H1 (cell line): ENCODE measurements at regions not wholly inside any gene's neighbourhood (a gene's known extent, or its start where the extent isn't known, plus 50 kb on each side); places are given as distances from the start of the nearest gene placed in this dataset.

ENCODE experiments used
- GABPA ChIP-seq: IDR thresholded peaks from 2 replicates; pipeline ENCODE4 v1.6.1; 2011; ENCODE audit warnings: mild to moderate bottlenecking, low read length, moderate library complexity, borderline replicate concordance; ENCODE audit not compliant: insufficient read depth
- SIN3A ChIP-seq, 2 experiments: IDR thresholded peaks in 1 of 2; conservative IDR thresholded peaks in 1 of 2; 2 replicates each; pipeline ENCODE4 v1.6.1; 2011 to 2012; ENCODE audit warnings: low read length in 2 of 2, improper control_type of control experiment in 1 of 2, low read depth in 1 of 2, mild to moderate bottlenecking in 1 of 2

DNA sequence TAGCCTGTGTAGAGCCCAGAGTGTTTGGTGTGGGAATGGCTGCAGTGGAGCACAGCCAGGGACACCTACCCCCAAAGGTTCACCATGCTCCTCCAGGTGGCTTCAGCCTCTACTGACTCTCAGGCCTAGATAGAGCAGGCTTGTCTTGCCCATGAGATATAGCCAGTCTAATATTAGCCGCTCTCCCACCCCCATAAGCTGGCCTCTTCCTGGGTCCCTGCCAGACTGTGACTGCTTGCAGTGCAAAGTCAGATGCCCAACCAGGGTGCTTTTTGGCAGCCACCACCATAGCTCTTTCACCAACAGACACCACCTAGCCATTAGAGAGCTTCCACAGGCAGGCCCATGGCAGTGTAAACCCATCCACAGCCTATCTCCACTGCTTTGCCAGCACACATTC lies 405.3 kb downstream of the MBD2 start (continued):
- TF ChIP-seq SIN3A (conservative IDR thresholded peaks at IDR 0.05 in 1 of 2, IDR thresholded peaks at IDR 0.05 in 1 of 2; ENCODE audit: low read depth in 1 of 2, low read length in 2 of 2) (no peak), GABPA (no peak)
